GM12878 (cell line): ENCODE measurements at regions not wholly inside any gene's neighbourhood (a gene's known extent, or its start where the extent isn't known, plus 50 kb on each side); places are given as distances from the start of the nearest gene placed in this dataset.

ENCODE experiments used
- ATF7 ChIP-seq: fragments of 450-650 bp; IDR thresholded peaks from 2 replicates; pipeline ENCODE4 v1.6.1; 2016; ENCODE audit warnings: low read depth, mild to moderate bottlenecking
- FOXM1 ChIP-seq: IDR thresholded peaks from 2 replicates; pipeline ENCODE4 v1.6.1; 2012; ENCODE audit warnings: low read depth, mild to moderate bottlenecking, inconsistent platforms, low read length, moderate library complexity
- IKZF1 ChIP-seq: fragments of 450-650 bp; conservative IDR thresholded peaks from 2 replicates; pipeline ENCODE4 v1.6.1; 2017; ENCODE audit warnings: antibody characterized with exemption, mild to moderate bottlenecking
- NFYA ChIP-seq: IDR thresholded peaks from 2 replicates; pipeline ENCODE4 v1.6.1; 2011; ENCODE audit warnings: low read depth, mild to moderate bottlenecking, low read length, improper control_type of control experiment, borderline replicate concordance
- NR2C1 ChIP-seq: fragments of 450-650 bp; IDR thresholded peaks from 2 replicates; pipeline ENCODE4 v1.6.1; 2017; ENCODE audit warnings: antibody characterized with exemption, mild to moderate bottlenecking, moderate library complexity
- RB1 ChIP-seq: fragments of 450-650 bp; formaldehyde crosslinking; IDR thresholded peaks from 2 replicates; pipeline ENCODE4 v1.6.1; 2017; ENCODE audit warnings: mild to moderate bottlenecking, borderline replicate concordance
- SMAD5 ChIP-seq: IDR thresholded peaks from 2 replicates; pipeline ENCODE4 v1.6.1; 2016; ENCODE audit warnings: antibody characterized with exemption, low read depth
- STAT1 ChIP-seq: fragments of 450-650 bp; conservative IDR thresholded peaks from 2 replicates; pipeline ENCODE4 v1.6.1; 2014; ENCODE audit warnings: antibody characterized with exemption, mild to moderate bottlenecking
- TCF3 ChIP-seq: IDR thresholded peaks from 2 replicates; pipeline ENCODE4 v1.6.1; 2012; ENCODE audit warnings: low read depth, mild to moderate bottlenecking, low read length, borderline replicate concordance; ENCODE audit not compliant: insufficient read depth
- TF ChIP-seq, protein P1 (sequence below): fragments of 450-650 bp; IDR thresholded peaks from 2 replicates; pipeline ENCODE4 v1.6.1; 2016; ENCODE audit warnings: mild to moderate bottlenecking, moderate library complexity, borderline replicate concordance
- TF ChIP-seq, protein P2 (sequence below): fragments of 450-650 bp; conservative IDR thresholded peaks from 2 replicates; pipeline ENCODE4 v1.6.1; 2017; ENCODE audit warnings: mild to moderate bottlenecking, moderate library complexity

DNA sequence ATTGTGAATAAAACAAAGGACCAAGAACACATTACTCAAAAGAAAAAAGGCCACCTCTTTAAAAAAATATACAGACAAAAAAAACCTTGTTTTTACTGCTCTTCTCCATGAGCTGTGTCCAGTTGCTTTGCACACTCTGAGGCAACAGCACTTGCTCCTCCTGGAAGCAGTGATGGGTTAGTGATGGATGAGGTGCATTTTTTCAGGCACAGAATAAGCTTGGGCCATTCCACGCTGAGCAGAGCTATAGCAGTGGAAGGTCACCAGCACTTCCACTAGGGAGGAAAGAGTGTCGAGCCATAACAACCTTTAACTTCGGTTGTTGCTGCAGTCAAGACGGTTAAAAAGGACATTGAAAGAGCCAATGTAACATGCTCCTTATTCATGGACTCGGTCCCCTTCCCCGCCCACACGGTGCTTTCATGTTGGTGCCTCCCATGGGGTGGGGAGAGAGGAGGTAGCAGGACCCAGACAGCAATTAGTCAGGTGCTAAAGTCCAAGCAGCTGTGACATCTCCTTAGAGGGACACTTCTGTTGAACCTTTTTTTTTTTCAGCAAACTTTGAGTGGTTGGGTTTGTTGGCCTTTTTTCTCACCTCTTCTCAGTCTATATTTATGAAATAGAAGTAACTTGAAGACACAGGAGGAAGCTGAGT, 136.5 kb upstream of the ADARB2 start (continued):
- TF ChIP-seq, protein P1, sequence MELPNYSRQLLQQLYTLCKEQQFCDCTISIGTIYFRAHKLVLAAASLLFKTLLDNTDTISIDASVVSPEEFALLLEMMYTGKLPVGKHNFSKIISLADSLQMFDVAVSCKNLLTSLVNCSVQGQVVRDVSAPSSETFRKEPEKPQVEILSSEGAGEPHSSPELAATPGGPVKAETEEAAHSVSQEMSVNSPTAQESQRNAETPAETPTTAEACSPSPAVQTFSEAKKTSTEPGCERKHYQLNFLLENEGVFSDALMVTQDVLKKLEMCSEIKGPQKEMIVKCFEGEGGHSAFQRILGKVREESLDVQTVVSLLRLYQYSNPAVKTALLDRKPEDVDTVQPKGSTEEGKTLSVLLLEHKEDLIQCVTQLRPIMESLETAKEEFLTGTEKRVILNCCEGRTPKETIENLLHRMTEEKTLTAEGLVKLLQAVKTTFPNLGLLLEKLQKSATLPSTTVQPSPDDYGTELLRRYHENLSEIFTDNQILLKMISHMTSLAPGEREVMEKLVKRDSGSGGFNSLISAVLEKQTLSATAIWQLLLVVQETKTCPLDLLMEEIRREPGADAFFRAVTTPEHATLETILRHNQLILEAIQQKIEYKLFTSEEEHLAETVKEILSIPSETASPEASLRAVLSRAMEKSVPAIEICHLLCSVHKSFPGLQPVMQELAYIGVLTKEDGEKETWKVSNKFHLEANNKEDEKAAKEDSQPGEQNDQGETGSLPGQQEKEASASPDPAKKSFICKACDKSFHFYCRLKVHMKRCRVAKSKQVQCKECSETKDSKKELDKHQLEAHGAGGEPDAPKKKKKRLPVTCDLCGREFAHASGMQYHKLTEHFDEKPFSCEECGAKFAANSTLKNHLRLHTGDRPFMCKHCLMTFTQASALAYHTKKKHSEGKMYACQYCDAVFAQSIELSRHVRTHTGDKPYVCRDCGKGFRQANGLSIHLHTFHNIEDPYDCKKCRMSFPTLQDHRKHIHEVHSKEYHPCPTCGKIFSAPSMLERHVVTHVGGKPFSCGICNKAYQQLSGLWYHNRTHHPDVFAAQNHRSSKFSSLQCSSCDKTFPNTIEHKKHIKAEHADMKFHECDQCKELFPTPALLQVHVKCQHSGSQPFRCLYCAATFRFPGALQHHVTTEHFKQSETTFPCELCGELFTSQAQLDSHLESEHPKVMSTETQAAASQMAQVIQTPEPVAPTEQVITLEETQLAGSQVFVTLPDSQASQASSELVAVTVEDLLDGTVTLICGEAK, result no peak
- TF ChIP-seq NFYA, result no peak
- TF ChIP-seq TCF3, result no peak
- TF ChIP-seq, protein P2, sequence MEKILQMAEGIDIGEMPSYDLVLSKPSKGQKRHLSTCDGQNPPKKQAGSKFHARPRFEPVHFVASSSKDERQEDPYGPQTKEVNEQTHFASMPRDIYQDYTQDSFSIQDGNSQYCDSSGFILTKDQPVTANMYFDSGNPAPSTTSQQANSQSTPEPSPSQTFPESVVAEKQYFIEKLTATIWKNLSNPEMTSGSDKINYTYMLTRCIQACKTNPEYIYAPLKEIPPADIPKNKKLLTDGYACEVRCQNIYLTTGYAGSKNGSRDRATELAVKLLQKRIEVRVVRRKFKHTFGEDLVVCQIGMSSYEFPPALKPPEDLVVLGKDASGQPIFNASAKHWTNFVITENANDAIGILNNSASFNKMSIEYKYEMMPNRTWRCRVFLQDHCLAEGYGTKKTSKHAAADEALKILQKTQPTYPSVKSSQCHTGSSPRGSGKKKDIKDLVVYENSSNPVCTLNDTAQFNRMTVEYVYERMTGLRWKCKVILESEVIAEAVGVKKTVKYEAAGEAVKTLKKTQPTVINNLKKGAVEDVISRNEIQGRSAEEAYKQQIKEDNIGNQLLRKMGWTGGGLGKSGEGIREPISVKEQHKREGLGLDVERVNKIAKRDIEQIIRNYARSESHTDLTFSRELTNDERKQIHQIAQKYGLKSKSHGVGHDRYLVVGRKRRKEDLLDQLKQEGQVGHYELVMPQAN, result no peak
- TF ChIP-seq NR2C1, result no peak
- no peak for TF ChIP-seq STAT1
- peak; percentile 7; the same call in 1 of the 2 replicates for TF ChIP-seq IKZF1
- TF ChIP-seq RB1, result no peak
- no peak for TF ChIP-seq SMAD5
- peak; percentile 46 for TF ChIP-seq ATF7
- TF ChIP-seq FOXM1, result no peak
